ENCODE measurements at regions not wholly inside any gene's neighbourhood (a gene's known extent, or its start where the extent isn't known, plus 50 kb on each side); places are given as distances from the start of the nearest gene placed in this dataset.

DNA sequence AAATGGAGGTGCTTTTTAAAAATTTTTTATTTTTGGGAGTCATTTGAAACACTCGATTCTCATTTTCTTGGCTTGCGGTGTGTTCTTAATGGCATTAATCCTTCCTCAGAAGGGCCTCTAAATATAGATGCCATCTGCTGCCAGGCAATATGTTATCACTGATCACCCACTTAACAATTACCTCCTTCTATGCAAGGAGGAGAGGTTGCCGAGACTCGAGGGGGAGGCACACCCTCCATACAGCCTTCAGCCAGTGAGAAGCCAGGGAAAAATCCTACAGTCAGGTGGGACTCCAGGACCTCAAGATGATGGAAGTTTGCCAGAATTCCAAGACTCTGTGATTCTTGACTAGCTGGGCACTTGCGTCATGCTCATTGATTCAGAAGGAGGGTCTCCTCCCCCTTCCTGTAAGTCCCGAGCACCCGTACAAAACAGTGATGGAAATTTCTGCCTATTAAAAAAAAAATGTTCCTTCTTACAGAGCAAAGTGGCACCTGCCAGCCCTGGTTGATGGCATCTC is 574.5 kb downstream of the TYW1 start:
- no peak for DNase-seq

DNA sequence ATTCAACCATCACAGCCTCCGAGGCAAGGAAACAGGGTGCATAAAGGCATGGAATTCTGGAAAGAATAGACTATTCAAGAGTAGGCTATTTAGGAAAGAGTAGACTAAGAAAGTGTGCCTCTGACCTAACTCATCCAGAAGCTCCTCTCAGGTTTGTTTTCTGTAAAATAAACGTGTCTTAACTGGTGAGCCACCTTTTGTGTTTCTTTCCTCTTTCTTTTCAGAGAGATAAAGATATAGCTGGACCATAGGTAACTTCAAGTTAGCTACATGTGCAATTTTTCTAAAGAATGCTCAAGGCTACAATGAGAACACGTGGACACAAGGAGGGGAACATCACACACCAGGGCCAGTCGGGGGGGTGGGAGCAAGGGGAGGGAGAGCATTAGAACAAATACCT is 577.0 kb downstream of the TYW1 start:
- no peak for DNase-seq

DNA sequence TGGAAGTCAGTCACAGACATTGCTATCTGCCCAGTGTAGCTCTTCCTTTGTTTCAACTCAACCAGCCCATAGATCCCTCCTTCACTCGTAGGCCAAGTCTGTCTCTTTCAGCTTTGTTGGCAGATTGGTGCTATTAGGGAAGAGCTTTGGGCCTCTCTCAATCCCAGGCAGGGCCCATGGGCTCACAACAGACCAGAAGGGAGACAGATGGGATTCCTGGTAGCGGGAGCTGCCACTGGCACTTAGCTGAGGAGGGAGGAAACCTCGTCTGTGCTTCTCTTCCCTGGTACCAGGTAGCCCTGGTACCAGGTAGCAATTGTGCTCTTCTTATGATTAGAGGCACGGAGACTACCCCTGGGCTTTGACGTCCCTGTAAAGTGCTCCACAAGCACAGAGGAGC is 592.0 kb downstream of the TYW1 start:
- no peak for DNase-seq

DNA sequence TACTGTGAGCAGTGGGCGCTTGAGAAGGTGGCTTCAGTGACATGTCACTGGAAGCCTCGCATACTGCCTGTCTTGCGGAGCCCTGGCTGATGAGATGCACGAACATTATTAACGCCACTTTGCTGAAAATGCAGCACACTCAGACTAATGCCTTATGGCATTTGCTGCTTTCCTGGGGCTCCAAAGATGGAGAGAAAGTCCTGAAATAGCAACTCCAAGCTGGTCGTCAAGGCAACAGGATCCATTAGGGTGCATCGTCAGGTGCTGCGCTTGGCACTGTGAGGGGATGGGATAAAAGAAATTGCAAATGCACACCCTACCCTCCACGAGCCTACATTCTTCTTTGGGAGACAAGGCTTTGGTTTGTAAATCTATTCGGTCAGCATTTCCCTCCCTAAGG is 592.5 kb downstream of the TYW1 start:
- DNase-seq = no peak

DNA sequence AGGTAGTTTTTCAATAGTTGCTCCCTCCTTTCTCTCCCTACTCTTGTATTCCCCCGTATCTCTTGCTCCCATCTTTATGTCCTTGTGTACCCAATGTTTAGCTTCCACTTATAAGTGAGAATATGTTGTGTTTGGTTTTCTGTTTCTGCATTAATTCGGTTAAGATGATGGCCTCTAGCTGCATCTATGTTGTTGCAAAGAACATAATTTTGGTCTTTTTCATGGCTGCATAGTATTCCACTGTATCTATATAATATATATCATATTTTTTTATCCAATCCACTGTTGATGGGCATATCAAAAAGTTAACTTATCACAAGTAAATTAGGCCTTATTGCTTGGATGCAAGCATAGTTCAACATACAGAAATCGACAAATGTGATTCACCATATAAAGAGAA is 594.0 kb downstream of the TYW1 start:
- no peak for DNase-seq

DNA sequence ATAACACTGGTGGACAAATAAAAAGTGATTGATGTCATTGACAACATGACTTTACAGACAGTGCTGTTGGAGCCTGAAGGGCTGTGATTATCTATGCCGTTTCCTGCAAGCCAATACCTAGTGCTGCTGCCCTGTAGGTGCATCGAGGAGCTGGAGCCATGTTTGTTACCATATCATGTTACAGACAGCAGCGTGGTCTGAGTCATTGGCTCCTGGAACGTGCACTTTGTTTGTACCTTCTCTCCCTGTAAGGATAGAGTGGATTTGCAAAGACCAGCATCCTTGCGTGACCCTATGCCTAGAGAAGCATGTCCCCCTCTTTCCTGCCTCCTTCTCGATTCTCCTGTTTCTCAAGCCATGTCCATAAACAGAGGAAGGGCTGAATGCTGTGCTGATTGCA is 597.2 kb downstream of the TYW1 start:
- no peak for DNase-seq

DNA sequence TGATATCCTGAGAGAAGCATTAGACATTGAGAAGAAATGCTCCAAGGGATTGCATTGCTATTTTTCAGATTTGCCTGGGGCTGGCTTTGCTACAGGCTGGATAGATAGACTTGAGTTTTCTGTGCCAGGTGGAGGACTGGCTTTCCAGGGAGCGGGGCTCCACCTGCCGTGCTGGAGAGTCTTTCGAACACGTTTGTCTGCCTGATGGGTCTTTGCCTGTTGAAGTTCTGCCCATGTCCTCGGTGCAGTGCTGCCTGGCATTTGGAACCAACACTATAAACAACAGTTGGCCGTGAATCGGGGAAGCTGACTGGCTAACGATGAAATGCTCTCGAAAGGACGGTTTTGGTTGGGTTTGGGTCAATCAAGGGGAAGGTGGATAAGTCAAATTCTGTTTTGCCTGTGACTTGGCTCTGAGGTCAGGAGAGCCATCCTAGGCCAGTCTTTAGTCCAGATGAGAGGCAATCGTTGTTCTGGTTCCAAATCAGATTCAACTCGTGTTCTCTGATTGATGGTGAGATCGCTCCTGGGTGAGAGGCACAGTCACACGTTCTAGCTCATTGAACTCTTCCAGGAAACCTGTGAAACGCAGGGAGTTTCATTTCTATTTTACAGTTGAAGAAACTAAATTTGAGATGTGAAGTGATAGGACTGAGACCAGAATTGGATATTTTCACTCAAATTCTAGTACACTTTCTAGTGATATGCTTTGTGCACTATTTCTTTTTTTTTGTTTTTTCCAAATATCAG is 599.0 kb downstream of the TYW1 start:
- DNase-seq = no peak

DNA sequence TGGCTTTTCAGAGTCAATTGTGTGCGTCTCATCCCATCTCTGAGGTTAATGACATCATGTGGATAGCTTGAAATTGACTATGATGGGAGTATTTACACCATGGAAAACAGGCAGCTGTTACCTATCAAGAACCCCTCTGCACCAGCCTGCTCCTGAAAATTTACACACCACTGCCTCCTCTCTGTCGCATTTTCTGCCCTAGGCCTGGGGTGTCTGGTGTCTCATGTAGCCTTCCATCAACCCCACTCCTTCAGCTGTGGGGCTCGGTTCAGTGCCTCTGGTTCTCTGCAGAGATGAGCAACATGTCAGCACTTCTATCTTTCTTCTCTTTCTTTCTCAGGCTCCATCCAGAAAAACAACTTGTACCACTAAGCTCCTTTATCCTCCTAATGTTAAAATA is 600.5 kb downstream of the TYW1 start:
- DNase-seq = no peak

DNA sequence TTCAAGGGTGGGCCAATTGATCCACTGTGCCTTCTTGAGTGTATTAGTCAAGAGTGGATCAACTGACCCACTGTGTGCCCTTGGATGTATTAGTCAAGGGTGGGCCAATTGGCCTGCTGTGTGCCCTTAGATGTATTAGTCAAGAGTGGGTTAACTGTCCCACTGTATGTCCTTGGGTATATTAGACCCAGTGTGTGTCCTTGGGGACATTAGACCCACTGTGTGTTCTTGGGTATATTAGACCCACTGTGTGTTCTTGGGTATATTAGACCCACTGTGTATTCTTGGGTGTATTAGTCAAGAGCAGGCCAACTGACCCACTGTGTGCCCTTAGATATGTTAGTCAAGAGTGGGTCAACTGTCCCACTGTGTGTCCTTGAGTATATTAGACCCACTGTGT is 601.8 kb downstream of the TYW1 start:
- no peak for DNase-seq

DNA sequence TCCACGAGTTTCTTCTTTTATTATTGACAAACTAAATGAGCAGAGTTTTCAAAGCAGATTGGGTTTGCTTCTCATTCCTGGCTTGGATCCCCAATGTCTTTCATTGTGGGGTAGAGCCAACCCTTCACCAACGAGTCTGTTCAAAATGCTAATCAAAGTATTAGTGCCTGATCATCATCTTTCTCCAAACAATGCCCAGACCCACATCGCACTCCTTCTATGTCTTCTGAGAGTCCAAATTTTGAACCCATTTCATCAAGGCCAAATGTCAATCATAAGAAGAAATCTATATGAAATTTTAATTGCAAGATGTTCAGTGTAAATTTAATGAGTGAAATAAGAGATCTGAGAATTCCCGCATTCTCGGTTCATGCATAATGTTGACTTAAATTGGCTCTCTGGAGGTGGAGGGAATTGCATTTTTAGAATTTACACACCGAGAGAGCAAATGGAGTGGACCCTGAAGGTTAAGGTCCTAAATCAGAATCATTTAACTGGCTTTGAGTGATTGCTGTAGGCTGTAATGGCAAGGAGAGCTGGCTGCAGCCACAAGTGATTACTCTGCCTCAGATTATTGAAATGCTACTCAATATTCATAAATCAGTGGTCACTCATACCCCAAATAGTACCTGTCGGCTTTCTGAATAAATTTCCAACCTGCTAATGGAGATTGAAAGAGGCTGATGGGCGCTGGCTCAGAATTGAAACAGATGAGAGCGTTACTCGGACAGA is 602.9 kb downstream of the TYW1 start:
- no peak for DNase-seq

DNA sequence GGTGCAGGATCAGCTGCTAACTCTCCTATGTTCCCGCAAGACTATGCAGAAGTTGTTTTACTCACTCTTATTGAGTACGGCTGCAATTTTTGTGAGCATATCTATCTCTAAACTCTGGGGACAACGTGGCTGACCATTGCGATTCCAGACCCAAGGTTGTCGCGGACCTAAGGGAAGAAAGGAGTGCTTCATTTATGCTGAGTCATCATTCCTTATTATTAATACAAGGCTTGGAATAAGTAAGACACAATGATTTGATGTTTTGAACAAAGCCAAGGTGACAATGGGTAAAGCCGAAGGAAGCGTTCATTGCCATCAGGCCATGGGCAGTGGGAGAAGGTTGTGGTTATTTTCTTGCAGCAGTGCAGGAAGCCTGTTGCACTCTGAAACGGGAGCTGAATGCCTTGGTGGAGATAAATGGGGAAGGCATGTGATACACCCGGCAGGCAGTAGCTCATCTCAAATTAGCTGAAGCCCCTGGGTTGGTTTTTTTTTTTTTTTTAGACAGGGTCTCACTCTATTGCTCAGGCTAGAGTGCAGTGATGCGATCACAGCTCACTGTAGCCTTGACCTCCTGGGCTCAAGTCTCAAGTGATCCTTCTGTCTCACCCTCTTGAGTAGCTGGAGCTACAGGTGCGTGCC is 605.7 kb downstream of the TYW1 start:
- no peak for DNase-seq

DNA sequence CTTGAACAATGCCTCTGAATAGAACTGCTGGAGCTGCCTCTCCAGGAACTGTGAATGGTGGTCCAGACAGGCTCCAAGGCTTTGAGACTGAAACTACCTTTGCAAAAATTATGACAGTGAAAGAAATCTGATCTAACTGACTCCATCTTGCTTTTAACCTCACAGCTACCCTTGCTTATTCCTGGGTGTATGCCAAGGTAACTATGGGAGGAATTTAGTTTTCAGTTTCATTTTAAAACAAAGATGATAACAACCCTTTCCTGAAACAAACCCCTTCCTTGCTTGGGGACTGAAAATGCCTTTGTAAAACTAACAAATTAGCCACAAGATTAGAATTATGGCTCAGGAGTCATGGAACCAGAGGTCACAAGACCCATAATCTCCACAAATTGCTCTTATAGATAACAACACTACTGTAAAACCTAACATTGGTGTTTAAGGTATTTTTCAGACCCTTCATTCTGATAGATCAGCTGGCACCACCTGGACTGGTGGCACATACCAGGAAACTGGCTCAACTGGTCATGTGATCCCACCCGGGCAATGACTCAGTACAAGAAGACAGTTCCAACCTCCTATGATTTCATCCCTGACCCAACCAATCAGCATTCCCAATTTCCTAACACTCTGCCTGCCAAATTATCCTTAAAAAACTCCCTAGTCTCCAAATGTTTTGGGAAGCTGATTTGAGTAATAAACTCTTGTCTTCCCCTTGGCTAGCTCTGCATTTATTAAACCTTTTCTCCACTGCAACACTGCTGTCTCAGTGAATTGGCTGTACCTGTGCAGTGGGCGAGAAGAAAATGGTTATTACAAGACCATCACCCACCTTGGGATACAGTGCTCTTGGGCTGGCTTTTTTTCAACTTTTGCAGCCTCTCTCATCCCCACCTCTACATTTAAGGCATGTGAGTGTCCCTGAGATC is 608.1 kb downstream of the TYW1 start:
- no peak for DNase-seq

DNA sequence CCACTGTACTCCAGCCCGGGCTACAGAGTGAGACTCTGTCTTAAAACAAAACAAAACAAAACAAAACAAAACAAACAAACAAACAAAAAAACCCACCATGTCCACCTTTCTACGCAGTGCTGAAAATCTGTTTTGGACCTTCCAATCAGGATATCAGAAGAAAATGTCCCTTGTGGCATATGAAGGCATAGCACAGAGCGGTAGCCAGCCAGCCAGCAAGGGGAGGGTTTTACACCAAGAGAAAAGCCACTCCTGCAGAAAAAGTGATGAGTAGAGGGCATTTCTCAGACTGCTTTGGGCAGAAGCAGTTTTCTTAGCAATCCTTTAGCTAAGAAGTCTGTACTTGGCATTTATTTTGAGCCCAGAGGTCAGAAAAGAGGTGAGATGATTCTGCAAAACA is 612.2 kb downstream of the TYW1 start:
- no peak for DNase-seq

DNA sequence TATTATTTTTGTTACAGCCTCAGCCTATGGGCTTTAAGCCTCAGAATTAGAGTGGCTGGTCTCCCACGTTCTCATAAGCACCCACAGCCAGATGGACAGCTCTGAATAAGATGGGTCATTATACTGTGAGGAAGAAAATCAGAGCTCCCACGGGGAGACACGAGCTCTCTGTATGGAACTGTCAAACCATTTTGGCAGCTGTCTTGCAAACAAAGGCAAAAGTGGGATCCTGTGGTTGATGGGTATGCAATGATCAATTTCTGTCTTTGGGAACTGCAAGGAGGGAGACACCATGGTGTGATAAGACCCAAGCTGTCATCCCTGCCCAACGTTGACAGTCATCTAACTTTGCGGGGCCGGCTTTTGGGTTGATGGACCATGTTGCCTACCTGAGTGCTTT is 614.3 kb downstream of the TYW1 start:
- DNase-seq = no peak

DNA sequence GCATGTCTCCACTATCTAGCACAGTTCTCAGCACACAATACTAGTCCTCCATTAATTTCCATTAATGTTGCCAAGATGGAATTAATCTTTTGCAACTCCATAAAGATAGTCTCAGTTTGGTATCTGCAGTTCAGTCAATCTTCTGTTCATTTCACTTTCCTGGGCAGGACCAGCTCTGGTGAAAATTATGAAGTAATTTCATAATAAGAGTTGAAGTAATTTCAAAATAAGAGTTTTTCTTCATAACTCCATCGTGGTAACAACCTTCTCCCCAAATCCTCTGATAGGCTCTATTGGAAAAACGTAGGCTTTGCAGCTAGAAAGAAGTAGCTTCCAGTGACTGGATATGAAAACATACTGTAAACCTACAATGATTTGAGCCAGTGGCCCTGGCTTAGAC is 618.2 kb downstream of the TYW1 start:
- DNase-seq = no peak

DNA sequence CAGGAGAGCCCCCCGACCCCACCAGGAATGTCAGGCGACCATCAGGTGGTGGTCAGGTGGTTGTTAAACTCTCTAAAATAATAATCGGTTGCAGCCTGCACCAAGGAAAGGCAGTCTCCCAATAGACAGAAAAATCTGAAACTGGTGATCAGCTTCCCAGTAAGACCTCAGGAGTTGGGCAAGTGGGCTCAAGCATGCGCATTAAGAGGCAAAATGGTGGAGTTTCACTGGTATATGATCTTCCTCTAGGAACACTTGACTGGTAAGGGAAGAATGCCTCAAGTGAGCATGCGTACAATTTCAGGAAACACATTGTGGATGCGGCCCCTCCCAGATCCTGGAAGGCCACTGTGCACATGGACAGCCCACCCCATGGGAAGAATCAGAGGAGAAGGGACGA is 619.9 kb downstream of the TYW1 start:
- no peak for DNase-seq

DNA sequence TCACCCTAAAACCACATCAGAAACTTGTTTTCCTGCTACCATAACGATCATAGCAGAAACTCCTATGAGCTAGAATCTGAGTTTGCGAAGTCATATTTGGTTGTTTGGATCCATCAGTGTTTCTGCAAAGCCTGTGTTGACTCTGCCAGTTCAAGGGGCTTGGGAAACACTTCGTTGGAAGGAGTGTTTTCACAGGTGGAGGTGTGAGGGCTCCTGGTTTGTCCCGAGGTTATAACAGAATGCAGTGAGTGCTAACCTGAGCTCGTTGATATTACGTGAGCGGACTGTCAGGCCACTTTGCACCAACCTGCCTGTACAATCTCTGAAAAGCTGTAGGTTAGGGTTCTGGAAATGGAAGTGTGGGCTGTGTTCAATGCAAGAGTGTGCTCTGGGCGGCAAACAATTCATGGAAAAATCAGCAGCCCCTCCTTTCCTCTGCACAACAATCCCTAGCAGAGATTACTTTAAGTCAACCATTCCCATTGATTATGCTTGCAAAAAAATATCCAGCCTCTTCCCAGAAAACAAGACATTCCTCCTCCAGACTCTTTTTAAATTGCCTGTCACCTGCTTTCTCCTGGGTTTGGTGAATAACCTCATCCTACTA is 622.0 kb downstream of the TYW1 start:
- DNase-seq = no peak

DNA sequence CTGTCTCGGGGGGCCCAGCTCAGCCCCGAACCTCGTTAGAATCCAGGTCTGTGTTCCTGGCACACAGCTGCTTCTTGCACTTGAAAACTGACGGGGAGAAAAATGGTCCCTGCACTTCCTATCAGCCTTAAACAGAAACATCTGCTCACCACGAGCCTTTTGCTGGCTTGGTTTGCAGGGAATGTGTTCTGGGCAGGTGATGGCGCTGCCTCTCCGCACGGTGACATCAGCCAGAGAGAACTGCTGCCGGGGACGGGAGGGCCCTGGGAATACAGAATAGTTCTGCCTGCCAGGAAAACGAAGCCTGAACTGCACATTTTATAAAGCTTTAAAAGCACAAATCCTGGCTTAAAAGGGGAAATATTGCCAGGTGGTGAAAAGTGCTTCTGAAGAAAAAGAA is 622.5 kb downstream of the TYW1 start:
- DNase-seq = no peak

DNA sequence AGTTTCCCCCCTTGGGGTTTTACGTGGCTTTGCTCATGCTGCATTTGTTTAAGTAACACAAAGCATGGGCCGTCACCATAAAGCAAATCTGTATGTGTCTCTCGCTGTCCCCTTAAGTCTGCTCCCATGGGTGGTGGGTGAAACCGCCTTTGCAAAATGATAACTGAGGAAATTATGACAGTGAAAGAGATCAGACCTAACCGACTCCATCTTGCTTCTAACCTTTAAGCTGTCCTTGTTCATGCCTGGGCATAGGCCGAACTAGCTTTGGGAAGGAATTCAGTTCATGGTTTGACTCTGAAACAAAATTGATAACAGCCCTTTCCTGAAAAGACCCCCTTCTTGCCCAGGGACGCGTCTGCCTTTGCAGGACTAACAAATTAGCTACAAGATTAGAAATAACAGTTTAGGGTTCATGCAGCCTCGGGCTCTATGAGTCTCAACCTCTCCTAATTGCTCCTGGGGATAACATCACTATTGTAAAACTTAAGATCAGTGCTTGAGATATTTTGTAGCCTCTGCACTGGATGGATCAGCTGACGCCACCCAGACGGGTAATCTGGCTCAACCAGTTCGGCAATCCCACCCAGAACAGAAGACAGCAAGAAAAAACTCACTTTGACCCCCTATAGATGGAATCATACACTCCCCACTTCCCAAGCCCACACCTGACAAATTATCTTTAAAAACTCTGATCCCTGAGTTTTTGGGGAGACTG is 623.7 kb downstream of the TYW1 start:
- no peak for DNase-seq

DNA sequence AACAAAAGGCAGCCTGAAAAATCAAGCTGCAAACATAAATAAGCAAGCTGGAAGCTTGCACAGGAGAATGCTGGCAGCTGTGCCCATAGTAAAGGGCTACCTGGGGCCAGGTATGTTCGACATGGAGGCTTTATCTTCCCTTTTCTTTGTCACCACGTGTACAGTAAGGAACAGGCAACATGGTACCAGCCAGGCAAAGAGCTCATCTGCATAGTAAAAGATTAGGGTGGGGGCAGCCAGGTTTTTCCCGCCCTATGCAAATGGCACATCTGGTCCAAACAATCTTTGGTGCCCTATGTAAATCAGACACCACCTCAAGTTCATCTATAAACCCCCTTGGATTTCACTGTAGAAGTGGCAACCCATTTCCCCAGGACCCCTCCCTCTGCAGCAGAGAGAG is 625.1 kb downstream of the TYW1 start:
- DNase-seq = no peak

DNA sequence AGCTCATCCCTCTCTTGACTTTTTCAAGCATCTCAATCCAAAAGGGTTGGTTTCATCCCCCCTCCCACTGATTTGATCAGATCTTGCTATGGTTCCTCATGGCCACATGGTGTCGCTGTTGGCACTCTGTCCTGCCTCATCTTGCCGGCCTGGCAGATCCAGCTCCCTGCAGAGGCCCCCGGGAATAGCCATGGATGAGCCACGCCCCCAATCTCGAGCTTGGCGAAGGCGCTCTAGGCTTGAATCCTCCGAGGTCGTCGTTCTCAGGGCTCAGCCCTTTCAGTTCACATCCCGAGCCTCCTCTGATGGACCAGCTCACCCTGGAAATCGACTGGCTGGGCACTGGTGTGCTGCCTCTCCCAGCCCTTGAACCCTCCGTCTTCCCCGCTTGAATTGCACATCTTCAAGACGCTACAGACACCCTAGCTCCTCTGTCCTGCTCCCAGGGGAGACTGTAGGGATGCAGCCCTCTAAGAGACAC is 628.7 kb downstream of the TYW1 start:
- DNase-seq = no peak

DNA sequence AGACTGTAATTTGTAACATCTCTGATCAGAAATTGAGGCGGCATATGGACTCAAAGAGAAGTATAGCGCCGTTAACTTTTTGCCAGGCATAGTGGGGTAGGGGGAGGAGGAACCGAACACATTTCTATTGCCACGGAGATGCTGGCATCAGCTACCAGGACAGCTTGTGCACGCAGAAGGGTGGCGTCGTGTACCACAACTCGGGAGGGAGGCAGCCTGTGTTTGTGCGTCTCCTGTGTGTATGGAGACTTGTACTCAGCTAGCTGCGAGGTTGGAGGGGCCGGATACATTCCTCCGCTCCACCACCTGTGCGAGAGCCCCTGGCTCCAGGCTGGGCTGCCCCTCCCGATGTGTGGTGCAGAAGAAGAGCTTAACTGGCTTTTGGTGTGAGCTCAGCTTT is 634.8 kb downstream of the TYW1 start:
- no peak for DNase-seq

All from activated T-cell treated with anti-CD3 and anti-CD28 coated beads for 4 hours (primary cell).